ENCODE measurements at regions not wholly inside any gene's neighbourhood (a gene's known extent, or its start where the extent isn't known, plus 50 kb on each side); places are given as distances from the start of the nearest gene placed in this dataset.

GRCh38 chr1:96292141-96292540 is 429.4 kb upstream of the PTBP2 start:
- DNase-seq (ENCODE audit: low read depth, low spot score): no peak

GRCh38 chr1:96296991-96297390 is 424.6 kb upstream of the PTBP2 start:
- no peaks in the 10 kb centered on the region for H3K9me1 ChIP-seq (ENCODE audit: control insufficient read depth, extremely low read depth, insufficient read depth, low read length)
- FAIRE-seq: no peak
- H3K9me3 ChIP-seq (ENCODE audit: control insufficient read depth, low read depth, low read length): no peaks in the 10 kb centered on the region
- no peak for TF ChIP-seq EZH2 (IDR thresholded peaks at IDR 0.05; ENCODE audit: low read length)
- TF ChIP-seq, protein P1, sequence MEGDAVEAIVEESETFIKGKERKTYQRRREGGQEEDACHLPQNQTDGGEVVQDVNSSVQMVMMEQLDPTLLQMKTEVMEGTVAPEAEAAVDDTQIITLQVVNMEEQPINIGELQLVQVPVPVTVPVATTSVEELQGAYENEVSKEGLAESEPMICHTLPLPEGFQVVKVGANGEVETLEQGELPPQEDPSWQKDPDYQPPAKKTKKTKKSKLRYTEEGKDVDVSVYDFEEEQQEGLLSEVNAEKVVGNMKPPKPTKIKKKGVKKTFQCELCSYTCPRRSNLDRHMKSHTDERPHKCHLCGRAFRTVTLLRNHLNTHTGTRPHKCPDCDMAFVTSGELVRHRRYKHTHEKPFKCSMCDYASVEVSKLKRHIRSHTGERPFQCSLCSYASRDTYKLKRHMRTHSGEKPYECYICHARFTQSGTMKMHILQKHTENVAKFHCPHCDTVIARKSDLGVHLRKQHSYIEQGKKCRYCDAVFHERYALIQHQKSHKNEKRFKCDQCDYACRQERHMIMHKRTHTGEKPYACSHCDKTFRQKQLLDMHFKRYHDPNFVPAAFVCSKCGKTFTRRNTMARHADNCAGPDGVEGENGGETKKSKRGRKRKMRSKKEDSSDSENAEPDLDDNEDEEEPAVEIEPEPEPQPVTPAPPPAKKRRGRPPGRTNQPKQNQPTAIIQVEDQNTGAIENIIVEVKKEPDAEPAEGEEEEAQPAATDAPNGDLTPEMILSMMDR (optimal IDR thresholded peaks at IDR 0.05 in 1 of 3, IDR thresholded peaks at IDR 0.05 in 1 of 3, conservative IDR thresholded peaks at IDR 0.05 in 1 of 3; ENCODE audit: extremely low read depth in 1 of 3, insufficient read depth in 2 of 3, low read length in 3 of 3): no peak
- no peaks in the 10 kb centered on the region for H3K79me2 ChIP-seq (ENCODE audit: control insufficient read depth, insufficient read depth, low read length)
- no peak for DNase-seq (ENCODE audit: low read depth, low spot score)
- no peak overlapping the region for H3K9ac ChIP-seq (ENCODE audit: control insufficient read depth, extremely low read depth, insufficient read depth, low read length)
- H4K20me1 ChIP-seq (ENCODE audit: control insufficient read depth, extremely low read depth, insufficient read depth, low read length): no peaks in the 10 kb centered on the region
- H3K27ac ChIP-seq (ENCODE audit: control insufficient read depth, insufficient read depth, low read length): no peak overlapping the region
- dilution Hi-C loops (cut with MboI; ENCODE audit: extremely low pct_ligation_motif_present, low sequenced_read_pairs): no loop called here
- no peak overlapping the region for H2AFZ ChIP-seq (ENCODE audit: control insufficient read depth, low read length)
- H3K27me3 ChIP-seq (ENCODE audit: control insufficient read depth, extremely low read depth, insufficient read depth, low read length): no peaks in the 10 kb centered on the region
- no peak overlapping the region for H3K4me2 ChIP-seq (ENCODE audit: control insufficient read depth, extremely low read depth, insufficient read depth, low read depth, low read length)
- no peaks in the 10 kb centered on the region for H3K4me1 ChIP-seq (ENCODE audit: control insufficient read depth, extremely low read depth, insufficient read depth, low read length)
- no peak overlapping the region for H3K4me3 ChIP-seq (ENCODE audit: control insufficient read depth in 2 of 3, extremely low read depth in 1 of 3, insufficient read depth in 2 of 3, low read depth in 1 of 3, low read length in 3 of 3)
- H3K36me3 ChIP-seq (ENCODE audit: control insufficient read depth in 2 of 2, extremely low read depth in 1 of 2, insufficient read depth in 2 of 2, low read length in 2 of 2): no peaks in the 10 kb centered on the region

More at GRCh38 chr1:96292141-96292540, 429.4 kb upstream of the PTBP2 start:
- no peaks in the 10 kb centered on the region for H4K20me1 ChIP-seq (ENCODE audit: control insufficient read depth, extremely low read depth, insufficient read depth, low read length)
- no peak for TF ChIP-seq EZH2 (IDR thresholded peaks at IDR 0.05; ENCODE audit: low read length)
- TF ChIP-seq, protein P1 (optimal IDR thresholded peaks at IDR 0.05 in 1 of 3, IDR thresholded peaks at IDR 0.05 in 1 of 3, conservative IDR thresholded peaks at IDR 0.05 in 1 of 3; ENCODE audit: extremely low read depth in 1 of 3, insufficient read depth in 2 of 3, low read length in 3 of 3): no peak
- no peak overlapping the region for H3K4me2 ChIP-seq (ENCODE audit: control insufficient read depth, extremely low read depth, insufficient read depth, low read depth, low read length)
- no peak overlapping the region for H3K27ac ChIP-seq (ENCODE audit: control insufficient read depth, insufficient read depth, low read length)
- dilution Hi-C loops (cut with MboI; ENCODE audit: extremely low pct_ligation_motif_present, low sequenced_read_pairs): no loop called here
- FAIRE-seq: no peak
- no peak overlapping the region for H2AFZ ChIP-seq (ENCODE audit: control insufficient read depth, low read length)
- no peaks in the 10 kb centered on the region for H3K27me3 ChIP-seq (ENCODE audit: control insufficient read depth, extremely low read depth, insufficient read depth, low read length)
- H3K4me1 ChIP-seq (ENCODE audit: control insufficient read depth, extremely low read depth, insufficient read depth, low read length): peaks cover 4% of the 10 kb centered on the region
- H3K79me2 ChIP-seq (ENCODE audit: control insufficient read depth, insufficient read depth, low read length): no peaks in the 10 kb centered on the region
- H3K9me3 ChIP-seq (ENCODE audit: control insufficient read depth, low read depth, low read length): no peaks in the 10 kb centered on the region
- H3K4me3 ChIP-seq (ENCODE audit: control insufficient read depth in 2 of 3, extremely low read depth in 1 of 3, insufficient read depth in 2 of 3, low read depth in 1 of 3, low read length in 3 of 3): no peak overlapping the region
- no peak overlapping the region for H3K9ac ChIP-seq (ENCODE audit: control insufficient read depth, extremely low read depth, insufficient read depth, low read length)
- no peaks in the 10 kb centered on the region for H3K36me3 ChIP-seq (ENCODE audit: control insufficient read depth in 2 of 2, extremely low read depth in 1 of 2, insufficient read depth in 2 of 2, low read length in 2 of 2)
- H3K9me1 ChIP-seq (ENCODE audit: control insufficient read depth, extremely low read depth, insufficient read depth, low read length): no peaks in the 10 kb centered on the region

Data from keratinocyte (primary cell).